Femur (tissue), 1 donor: ENCODE measurements at regions not wholly inside any gene's neighbourhood (a gene's known extent, or its start where the extent isn't known, plus 50 kb on each side); places are given as distances from the start of the nearest gene placed in this dataset.

Experiments
- DNase-seq: peaks from one replicate; pipeline ENCODE4 v3.0.0-alpha.2; 2017

GRCh38 chr4:115883231-115883630 lies 769.8 kb upstream of the NDST4 start:
- no peak for DNase-seq

- DNase-seq, result no peak
Measured at GRCh38 chr4:115873048-115873447, 759.6 kb upstream of the NDST4 start.

GRCh38 chr4:115871596-115871995 lies 758.2 kb upstream of the NDST4 start:
- no peak for DNase-seq

GRCh38 chr4:115866364-115866896 lies 753.0 kb upstream of the NDST4 start:
- DNase-seq, result no peak

GRCh38 chr4:115865736-115866135 lies 752.3 kb upstream of the NDST4 start:
- DNase-seq, result peak; percentile 22

- DNase-seq, result no peak
Measured at GRCh38 chr4:115852767-115853091, 739.3 kb upstream of the NDST4 start.

- DNase-seq, result no peak
Measured at GRCh38 chr4:115851918-115852766, 738.7 kb upstream of the NDST4 start.

- DNase-seq, result no peak
Measured at GRCh38 chr4:115850799-115851509, 737.5 kb upstream of the NDST4 start.

- no peak for DNase-seq
Measured at GRCh38 chr4:115844180-115844579, 730.8 kb upstream of the NDST4 start.

GRCh38 chr4:115841871-115842270 lies 728.5 kb upstream of the NDST4 start:
- no peak for DNase-seq

GRCh38 chr4:115834441-115834840 lies 721.0 kb upstream of the NDST4 start:
- DNase-seq, result no peak

GRCh38 chr4:115824630-115825029 lies 711.2 kb upstream of the NDST4 start:
- DNase-seq, result no peak

- DNase-seq, result no peak
Measured at GRCh38 chr4:115803825-115804224, 690.4 kb upstream of the NDST4 start.

GRCh38 chr4:115790812-115791211 lies 677.4 kb upstream of the NDST4 start:
- DNase-seq, result no peak

GRCh38 chr4:115781528-115782146 lies 668.2 kb upstream of the NDST4 start:
- DNase-seq, result no peak

GRCh38 chr4:115780835-115781234 lies 667.4 kb upstream of the NDST4 start:
- DNase-seq, result no peak

GRCh38 chr4:115780268-115780667 lies 666.8 kb upstream of the NDST4 start:
- no peak for DNase-seq

- no peak for DNase-seq
Measured at GRCh38 chr4:115770046-115770543, 656.7 kb upstream of the NDST4 start.

GRCh38 chr4:115769396-115769795 lies 656.0 kb upstream of the NDST4 start:
- DNase-seq, result no peak

GRCh38 chr4:115763051-115763450 lies 649.6 kb upstream of the NDST4 start:
- no peak for DNase-seq

- no peak for DNase-seq
Measured at GRCh38 chr4:115759231-115759630, 645.8 kb upstream of the NDST4 start.

GRCh38 chr4:115749404-115749803 lies 636.0 kb upstream of the NDST4 start:
- DNase-seq, result no peak

GRCh38 chr4:115740806-115741205 lies 627.4 kb upstream of the NDST4 start:
- no peak for DNase-seq
